HEK293 (cell line): ENCODE measurements at regions not wholly inside any gene's neighbourhood (a gene's known extent, or its start where the extent isn't known, plus 50 kb on each side); places are given as distances from the start of the nearest gene placed in this dataset.

Experiments
- CTCF ChIA-PET: fragments of 350-600 bp; formaldehyde crosslinking; extraction: SDS; loops from one replicate; lab custom pipeline; 2021; ENCODE audit warnings: antibody characterized with exemption; lab: Yijun Ruan, JAX
- POLR2A ChIA-PET: fragments of 300-600 bp; formaldehyde crosslinking; extraction: SDS; loops from one replicate; lab custom pipeline; 2020; ENCODE audit warnings: antibody characterized with exemption, inconsistent platforms; lab: Yijun Ruan, JAX
- H3K27ac ChIP-seq: fragments of 200-500 bp; sonication (Bioruptor generic); 2 replicates; pipeline ENCODE4 v1.5.1; 2014; ENCODE audit warnings: low read depth, low read length, control low read depth, inconsistent platforms; ENCODE audit errors: extremely low read depth
- H3K36me3 ChIP-seq, 2 experiments: fragments of 200-500 bp in 1 of 2; sonication (Bioruptor generic) in 1 of 2; 1 replicate in 1 of 2; 2 replicates in 1 of 2; pipeline ENCODE4 v1.5.1; 2014 to 2017; ENCODE audit warnings: inconsistent platforms in 2 of 2, low read length in 2 of 2; ENCODE audit not compliant: control insufficient read depth in 2 of 2, insufficient read depth in 1 of 2
- H3K4me1 ChIP-seq: fragments of 200-500 bp; sonication (Bioruptor generic); 2 replicates; pipeline ENCODE4 v1.5.1; 2014; ENCODE audit warnings: mild to moderate bottlenecking, low read length, inconsistent platforms; ENCODE audit not compliant: control insufficient read depth, insufficient read depth
- H3K4me3 ChIP-seq: 2 replicates; pipeline ENCODE4 v1.5.1; 2011; ENCODE audit warnings: low read depth, mild to moderate bottlenecking, control low read depth, low read length, moderate library complexity
- H3K9me3 ChIP-seq: fragments of 200-500 bp; sonication (Bioruptor generic); 2 replicates; pipeline ENCODE4 v1.5.1; 2014; ENCODE audit warnings: low read depth, low read length, inconsistent platforms; ENCODE audit not compliant: control insufficient read depth, insufficient read depth
- BCL11A ChIP-seq: fragments of 450-650 bp; formaldehyde crosslinking; IDR thresholded peaks from 2 replicates; pipeline ENCODE4 v1.5.1; 2016; ENCODE audit warnings: low read depth, missing biosample characterization, missing genetic modification characterization
- GFI1B ChIP-seq: fragments of 450-650 bp; formaldehyde crosslinking; IDR thresholded peaks from 2 replicates; pipeline ENCODE4 v1.5.1; 2016; ENCODE audit warnings: missing biosample characterization, missing genetic modification characterization
- GLI4 ChIP-seq: fragments of 450-650 bp; formaldehyde crosslinking; IDR thresholded peaks from 2 replicates; pipeline ENCODE4 v1.5.1; 2016; ENCODE audit warnings: missing biosample characterization, missing genetic modification characterization
- GLIS1 ChIP-seq: fragments of 450-650 bp; formaldehyde crosslinking; IDR thresholded peaks from 2 replicates; pipeline ENCODE4 v1.5.1; 2016; ENCODE audit warnings: missing biosample characterization, missing genetic modification characterization
- HOXC10 ChIP-seq: sonication (generic); formaldehyde crosslinking; IDR thresholded peaks from 2 replicates; pipeline ENCODE4 v1.8.1; 2023; ENCODE audit warnings: mild to moderate bottlenecking, missing genetic modification reagents
- OSR2 ChIP-seq: fragments of 450-650 bp; formaldehyde crosslinking; IDR thresholded peaks from 2 replicates; pipeline ENCODE4 v1.5.1; 2016; ENCODE audit warnings: missing biosample characterization, missing genetic modification characterization
- TCF7L2 ChIP-seq: IDR thresholded peaks from 2 replicates; pipeline ENCODE4 v1.6.1; 2011; ENCODE audit warnings: low read depth, mild to moderate bottlenecking, inconsistent platforms, low read length, moderate library complexity, borderline replicate concordance
- ZIC2 ChIP-seq: fragments of 450-650 bp; formaldehyde crosslinking; IDR thresholded peaks from 2 replicates; pipeline ENCODE4 v1.5.1; 2016; ENCODE audit warnings: missing biosample characterization, missing genetic modification characterization
- ZNF114 ChIP-seq: fragments of 450-650 bp; formaldehyde crosslinking; IDR thresholded peaks from 2 replicates; pipeline ENCODE4 v1.5.0; 2017; ENCODE audit warnings: missing biosample characterization, missing genetic modification characterization
- ZNF132 ChIP-seq: fragments of 450-650 bp; formaldehyde crosslinking; IDR thresholded peaks from 2 replicates; pipeline ENCODE4 v1.5.1; 2017; ENCODE audit warnings: missing biosample characterization, missing genetic modification characterization, borderline replicate concordance
- ZNF23 ChIP-seq: fragments of 450-650 bp; formaldehyde crosslinking; IDR thresholded peaks from 2 replicates; pipeline ENCODE4 v1.5.1; 2016; ENCODE audit warnings: missing biosample characterization, missing genetic modification characterization, borderline replicate concordance
- ZNF292 ChIP-seq: fragments of 450-650 bp; formaldehyde crosslinking; IDR thresholded peaks from 2 replicates; pipeline ENCODE4 v1.5.1; 2016; ENCODE audit warnings: low read depth, missing biosample characterization, missing genetic modification characterization, borderline replicate concordance
- ZNF362 ChIP-seq: fragments of 450-650 bp; formaldehyde crosslinking; IDR thresholded peaks from 2 replicates; pipeline ENCODE4 v1.5.1; 2016; ENCODE audit warnings: missing biosample characterization, missing genetic modification characterization
- ZNF416 ChIP-seq: fragments of 450-650 bp; formaldehyde crosslinking; IDR thresholded peaks from 2 replicates; pipeline ENCODE4 v1.5.1; 2016; ENCODE audit warnings: missing biosample characterization, missing genetic modification characterization
- ZNF513 ChIP-seq: fragments of 450-650 bp; IDR thresholded peaks from 2 replicates; pipeline ENCODE4 v1.5.1; 2018; ENCODE audit warnings: missing biosample characterization, missing genetic modification characterization
- ZNF518A ChIP-seq: fragments of 450-650 bp; formaldehyde crosslinking; conservative IDR thresholded peaks from 2 replicates; pipeline ENCODE4 v1.5.1; 2016; ENCODE audit warnings: low read depth, missing biosample characterization, missing genetic modification characterization
- ZNF558 ChIP-seq: fragments of 450-650 bp; formaldehyde crosslinking; IDR thresholded peaks from 2 replicates; pipeline ENCODE4 v1.5.1; 2016; ENCODE audit warnings: missing biosample characterization, missing genetic modification characterization
- ZNF660 ChIP-seq: fragments of 450-650 bp; IDR thresholded peaks from 2 replicates; pipeline ENCODE4 v1.5.1; 2018; ENCODE audit warnings: missing biosample characterization, mild to moderate bottlenecking, missing genetic modification characterization
- ZNF664 ChIP-seq: fragments of 450-650 bp; formaldehyde crosslinking; IDR thresholded peaks from 2 replicates; pipeline ENCODE4 v1.5.1; 2016; ENCODE audit warnings: missing biosample characterization, missing genetic modification characterization
- TF ChIP-seq, protein P1 (sequence below): fragments of 450-650 bp; formaldehyde crosslinking; IDR thresholded peaks from 2 replicates; pipeline ENCODE4 v1.5.1; 2016; ENCODE audit warnings: missing biosample characterization, missing genetic modification characterization
- TF ChIP-seq, protein P2 (sequence below): fragments of 450-650 bp; formaldehyde crosslinking; IDR thresholded peaks from 2 replicates; pipeline ENCODE4 v1.5.1; 2016; ENCODE audit warnings: missing biosample characterization, missing genetic modification characterization

DNA sequence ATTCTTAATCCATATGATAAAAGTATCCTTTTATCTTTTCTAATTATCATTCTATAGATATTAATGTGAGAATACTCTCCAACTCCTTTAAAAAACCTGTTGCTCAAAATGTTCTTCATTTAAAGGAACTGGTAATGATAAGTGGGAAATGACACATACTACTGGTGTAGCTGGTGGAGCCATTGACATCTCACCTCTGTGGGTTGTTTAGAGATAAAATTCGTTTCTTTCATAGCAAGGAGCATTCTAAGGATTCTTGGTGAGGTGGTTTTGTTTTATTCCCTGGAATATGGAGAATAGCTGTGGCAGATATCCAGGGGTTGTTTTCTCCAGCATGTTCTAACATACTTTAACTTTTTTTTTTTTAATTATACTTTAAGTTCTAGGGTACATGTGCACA lies 299.8 kb upstream of the THBS1 start (continued):
- no peak for TF ChIP-seq GLI4 (tag by site-specific recombination)
- TF ChIP-seq, protein P1, sequence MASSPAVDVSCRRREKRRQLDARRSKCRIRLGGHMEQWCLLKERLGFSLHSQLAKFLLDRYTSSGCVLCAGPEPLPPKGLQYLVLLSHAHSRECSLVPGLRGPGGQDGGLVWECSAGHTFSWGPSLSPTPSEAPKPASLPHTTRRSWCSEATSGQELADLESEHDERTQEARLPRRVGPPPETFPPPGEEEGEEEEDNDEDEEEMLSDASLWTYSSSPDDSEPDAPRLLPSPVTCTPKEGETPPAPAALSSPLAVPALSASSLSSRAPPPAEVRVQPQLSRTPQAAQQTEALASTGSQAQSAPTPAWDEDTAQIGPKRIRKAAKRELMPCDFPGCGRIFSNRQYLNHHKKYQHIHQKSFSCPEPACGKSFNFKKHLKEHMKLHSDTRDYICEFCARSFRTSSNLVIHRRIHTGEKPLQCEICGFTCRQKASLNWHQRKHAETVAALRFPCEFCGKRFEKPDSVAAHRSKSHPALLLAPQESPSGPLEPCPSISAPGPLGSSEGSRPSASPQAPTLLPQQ (tag by site-specific recombination): no peak

DNA sequence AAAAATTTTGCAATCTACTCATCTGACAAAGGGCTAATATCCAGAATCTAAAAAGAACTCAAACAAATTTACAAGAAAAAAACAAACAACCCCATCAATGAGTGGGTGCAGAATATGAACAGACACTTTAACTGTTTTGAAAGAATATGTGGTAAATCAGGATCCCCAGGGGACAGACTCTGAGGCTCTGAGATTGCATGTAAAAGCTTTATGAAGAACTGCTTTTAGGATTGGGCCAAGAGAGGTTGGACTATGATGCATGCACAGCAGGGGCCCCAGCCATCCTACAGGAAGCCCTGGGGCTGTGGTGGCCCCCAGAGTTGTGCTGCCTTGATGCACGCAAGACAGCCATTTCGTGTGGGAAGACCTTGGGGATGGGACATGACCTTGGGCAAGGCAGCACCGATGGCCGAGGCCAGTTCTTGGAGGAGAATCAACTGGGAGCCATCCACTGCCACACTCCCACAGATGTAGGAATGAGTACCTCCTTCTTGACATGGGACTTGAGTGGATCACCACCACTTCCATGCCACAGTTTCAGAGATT lies 298.1 kb upstream of the THBS1 start:
- no peaks in the 10 kb centered on the region for H3K36me3 ChIP-seq
- H3K4me3 ChIP-seq: no peak overlapping the region
- POLR2A ChIA-PET: no interaction called here
- no peaks in the 10 kb centered on the region for H3K9me3 ChIP-seq
- TF ChIP-seq GFI1B (tag by site-specific recombination) (no peak), HOXC10 (CRISPR knock-in tag) (no peak), ZNF416 (tag by site-specific recombination) (no peak), ZNF132 (tag by site-specific recombination) (no peak), ZNF660 (no peak), ZNF362 (tag by site-specific recombination) (no peak), ZNF114 (tag by site-specific recombination) (no peak), ZNF513 (tag by site-specific recombination) (no peak)
- no peaks in the 10 kb centered on the region for H3K4me1 ChIP-seq
- CTCF ChIA-PET: no interaction called here
- no peak overlapping the region for H3K27ac ChIP-seq

DNA sequence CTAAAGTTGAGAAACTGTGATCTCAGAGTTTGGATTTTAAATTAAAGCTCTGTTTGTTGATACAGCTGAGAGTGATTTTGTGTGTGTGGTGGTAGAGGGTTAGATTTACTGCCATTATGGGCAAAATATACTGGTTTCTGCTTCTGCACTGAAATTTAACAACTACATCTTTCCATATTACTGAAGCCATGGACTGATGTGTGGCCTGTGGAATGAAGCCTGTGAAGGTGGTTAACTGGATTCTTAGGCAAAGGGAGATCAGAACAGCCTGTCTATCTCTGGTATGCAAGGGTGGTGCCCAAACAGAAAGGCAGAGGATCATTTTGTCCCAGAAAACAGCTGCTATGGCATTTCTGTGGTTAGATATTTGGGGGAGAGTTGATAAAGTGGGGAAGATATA lies 297.3 kb upstream of the THBS1 start:
- no peak overlapping the region for H3K27ac ChIP-seq
- H3K9me3 ChIP-seq: no peaks in the 10 kb centered on the region
- POLR2A ChIA-PET: no interaction called here
- H3K4me1 ChIP-seq: no peaks in the 10 kb centered on the region
- no peak overlapping the region for H3K4me3 ChIP-seq
- CTCF ChIA-PET: no interaction called here
- no peak for TF ChIP-seq ZNF558 (tag by site-specific recombination)
- TF ChIP-seq OSR2 (tag by site-specific recombination): no peak
- no peak for TF ChIP-seq ZNF416 (tag by site-specific recombination)
- TF ChIP-seq TCF7L2: no peak
- TF ChIP-seq GLIS1: no peak
- no peak for TF ChIP-seq ZNF23
- TF ChIP-seq ZNF664 (tag by site-specific recombination): no peak
- no peaks in the 10 kb centered on the region for H3K36me3 ChIP-seq

DNA sequence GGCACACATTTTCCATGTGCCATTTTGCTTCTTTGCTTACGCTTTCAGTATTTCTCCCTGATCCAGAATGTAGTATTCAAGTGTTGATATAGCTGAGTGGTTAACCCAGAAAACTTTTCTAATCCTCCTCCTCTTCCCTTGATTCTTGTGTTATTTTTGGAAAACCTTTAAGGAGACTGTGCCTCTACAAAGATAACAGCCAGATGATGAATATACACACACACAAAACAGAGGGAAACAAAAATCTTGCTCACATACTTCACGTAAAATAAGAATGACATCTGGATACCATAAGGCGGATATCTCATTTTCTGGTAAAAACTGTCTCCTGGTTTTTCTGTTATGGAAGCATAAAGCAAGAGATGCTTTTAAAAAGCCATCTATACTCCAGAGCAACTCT lies 295.8 kb upstream of the THBS1 start:
- CTCF ChIA-PET: no interaction called here
- Histone ChIP-seq H3K36me3 (no peaks in the 10 kb centered on the region), H3K4me3 (no peak overlapping the region), H3K27ac (no peak overlapping the region), H3K4me1 (no peaks in the 10 kb centered on the region), H3K9me3 (no peaks in the 10 kb centered on the region)
- POLR2A ChIA-PET: no interaction called here
- TF ChIP-seq ZNF518A (tag by site-specific recombination) (no peak), ZIC2 (tag by site-specific recombination) (no peak), ZNF292 (no peak), BCL11A (tag by site-specific recombination) (no peak)
- TF ChIP-seq, protein P2, sequence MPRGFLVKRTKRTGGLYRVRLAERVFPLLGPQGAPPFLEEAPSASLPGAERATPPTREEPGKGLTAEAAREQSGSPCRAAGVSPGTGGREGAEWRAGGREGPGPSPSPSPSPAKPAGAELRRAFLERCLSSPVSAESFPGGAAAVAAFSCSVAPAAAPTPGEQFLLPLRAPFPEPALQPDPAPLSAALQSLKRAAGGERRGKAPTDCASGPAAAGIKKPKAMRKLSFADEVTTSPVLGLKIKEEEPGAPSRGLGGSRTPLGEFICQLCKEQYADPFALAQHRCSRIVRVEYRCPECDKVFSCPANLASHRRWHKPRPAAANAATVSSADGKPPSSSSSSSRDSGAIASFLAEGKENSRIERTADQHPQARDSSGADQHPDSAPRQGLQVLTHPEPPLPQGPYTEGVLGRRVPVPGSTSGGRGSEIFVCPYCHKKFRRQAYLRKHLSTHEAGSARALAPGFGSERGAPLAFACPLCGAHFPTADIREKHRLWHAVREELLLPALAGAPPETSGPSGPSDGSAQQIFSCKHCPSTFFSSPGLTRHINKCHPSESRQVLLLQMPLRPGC (tag by site-specific recombination): no peak
